Esophagus squamous epithelium (tissue), 5 donors: ENCODE measurements at regions not wholly inside any gene's neighbourhood (a gene's known extent, or its start where the extent isn't known, plus 50 kb on each side); places are given as distances from the start of the nearest gene placed in this dataset.

Source experiments
- DNase-seq: peaks from one replicate; lab custom pipeline; 2025; lab: John Stamatoyannopoulos, UW
- H3K27ac ChIP-seq, 4 donors: fragments of 200-600 bp; sonication (generic); one replicate each; pipeline ENCODE4 v1.5.1; 2016 to 2019; ENCODE audit warnings: mild to moderate bottlenecking in 1 of 4
- H3K27me3 ChIP-seq, 4 donors: fragments of 200-600 bp; sonication (generic); 1 replicate in 3 of 4; 2 replicates in 1 of 4; pipeline versions ENCODE4 v1.5.1 to v1.6.0; 2017 to 2021; ENCODE audit warnings: antibody characterized with exemption in 1 of 4
- H3K36me3 ChIP-seq, 3 donors: fragments of 200-600 bp; sonication (generic); one replicate each; pipeline ENCODE4 v1.5.1; 2016 to 2019
- H3K4me1 ChIP-seq, 3 donors: fragments of 200-600 bp; sonication (generic); one replicate each; pipeline ENCODE4 v1.5.1; 2017 to 2019
- H3K4me3 ChIP-seq, 4 donors: fragments of 200-600 bp; sonication (generic); 1 replicate in 3 of 4; 2 replicates in 1 of 4; pipeline ENCODE4 v1.5.1; 2016 to 2019; ENCODE audit warnings: mild to moderate bottlenecking in 2 of 4, moderate library complexity in 1 of 4
- H3K9me3 ChIP-seq, 3 donors: fragments of 200-600 bp; sonication (generic); one replicate each; pipeline ENCODE4 v1.5.1; 2016 to 2019
- POLR2A ChIP-seq, 4 donors: fragments of 450-650 bp; IDR thresholded peaks; one replicate each; pipeline ENCODE4 v1.6.1; 2017; ENCODE audit warnings: antibody characterized with exemption in 4 of 4, mild to moderate bottlenecking in 4 of 4, moderate library complexity in 3 of 4
- WGBS, 2 donors: methylation state at CpG; one replicate each; pipeline ENCODE4 v1.1.5; 2018; 5-methylcytosine and 5-hydroxymethylcytosine counted together
- intact Hi-C: fragments of 100-400 bp; cut with DNase I; formaldehyde crosslinking; loops from one replicate; pipeline ENCODE4 v1.15.0; 2022
- TF ChIP-seq, protein P1 (sequence below), 6 experiments: fragments of 450-650 bp in 4 of 6; fragments of 200-600 bp in 2 of 6; sonication (generic) in 2 of 6; IDR thresholded peaks; one replicate each; pipeline ENCODE4 v1.5.1; 2016 to 2019; ENCODE audit warnings: antibody characterized with exemption in 6 of 6, mild to moderate bottlenecking in 4 of 6, moderate library complexity in 4 of 6
- donor health status: DM: yes; HTN: yes; CAD: no.

DNA sequence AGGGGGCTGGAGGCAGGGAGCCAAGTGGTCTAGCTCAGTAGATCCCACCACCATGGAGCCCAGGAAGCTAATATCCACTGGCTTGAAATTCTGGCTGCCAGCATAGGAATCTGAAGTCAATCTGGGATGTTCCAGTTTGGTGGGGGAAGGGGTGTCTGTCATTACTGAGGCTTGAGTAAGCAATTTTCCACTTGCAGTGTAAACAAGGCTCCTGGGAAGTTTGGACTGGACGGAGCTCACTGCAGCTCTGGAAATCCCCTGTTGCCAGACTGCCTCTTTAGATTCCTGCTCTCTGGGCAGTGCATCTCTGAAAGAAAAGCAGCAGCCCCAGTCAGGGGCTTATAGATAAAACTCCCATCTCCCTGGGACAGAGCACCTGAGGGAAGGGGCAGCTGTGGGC is 349.2 kb upstream of the KLHL1 start:
- peaks cover 0 to 4% (median 0%) of the 10 kb centered on the region in 3 donors for H3K9me3 ChIP-seq
- WGBS, 2 donors = 60% methylated on average over 1 of the region's 1 CpG; no CpG with 5 or more reads in 1 of the 2 donors
- intact Hi-C loops = no loop called here

DNA sequence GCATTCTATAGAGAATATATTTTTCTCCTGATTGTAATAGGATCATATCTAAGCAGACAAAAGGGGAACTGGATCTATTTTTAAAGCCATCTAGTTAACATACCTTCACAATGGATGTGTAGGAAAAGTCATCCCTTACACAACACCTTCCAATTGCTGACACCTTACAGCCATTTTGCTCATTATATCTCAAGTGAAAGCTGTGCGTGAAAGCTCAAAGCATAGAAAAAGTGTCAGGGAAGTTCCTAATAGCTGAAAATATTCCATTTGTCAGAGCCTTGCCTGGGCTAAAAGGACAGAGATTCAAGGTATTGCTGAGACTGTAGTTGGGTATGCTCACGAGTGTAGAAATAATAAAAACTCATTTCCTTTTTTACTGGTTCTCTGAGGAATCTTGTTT is 340.6 kb upstream of the KLHL1 start:
- H3K27ac ChIP-seq = no peak overlapping the region
- H3K27me3 ChIP-seq = no peaks in the 10 kb centered on the region
- 64 to 69% methylated on average over 2 of the region's 2 CpGs for WGBS, 2 donors
- H3K36me3 ChIP-seq = no peaks in the 10 kb centered on the region
- no peaks in the 10 kb centered on the region for H3K4me1 ChIP-seq
- H3K9me3 ChIP-seq = no peaks in the 10 kb centered on the region
- TF ChIP-seq, protein P1, sequence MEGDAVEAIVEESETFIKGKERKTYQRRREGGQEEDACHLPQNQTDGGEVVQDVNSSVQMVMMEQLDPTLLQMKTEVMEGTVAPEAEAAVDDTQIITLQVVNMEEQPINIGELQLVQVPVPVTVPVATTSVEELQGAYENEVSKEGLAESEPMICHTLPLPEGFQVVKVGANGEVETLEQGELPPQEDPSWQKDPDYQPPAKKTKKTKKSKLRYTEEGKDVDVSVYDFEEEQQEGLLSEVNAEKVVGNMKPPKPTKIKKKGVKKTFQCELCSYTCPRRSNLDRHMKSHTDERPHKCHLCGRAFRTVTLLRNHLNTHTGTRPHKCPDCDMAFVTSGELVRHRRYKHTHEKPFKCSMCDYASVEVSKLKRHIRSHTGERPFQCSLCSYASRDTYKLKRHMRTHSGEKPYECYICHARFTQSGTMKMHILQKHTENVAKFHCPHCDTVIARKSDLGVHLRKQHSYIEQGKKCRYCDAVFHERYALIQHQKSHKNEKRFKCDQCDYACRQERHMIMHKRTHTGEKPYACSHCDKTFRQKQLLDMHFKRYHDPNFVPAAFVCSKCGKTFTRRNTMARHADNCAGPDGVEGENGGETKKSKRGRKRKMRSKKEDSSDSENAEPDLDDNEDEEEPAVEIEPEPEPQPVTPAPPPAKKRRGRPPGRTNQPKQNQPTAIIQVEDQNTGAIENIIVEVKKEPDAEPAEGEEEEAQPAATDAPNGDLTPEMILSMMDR (IDR thresholded peaks at IDR 0.05) = no peak
- no peak for TF ChIP-seq POLR2A (IDR thresholded peaks at IDR 0.05)
- no peak for DNase-seq
- intact Hi-C loops = no loop called here
- no peak overlapping the region for H3K4me3 ChIP-seq

More for the DNA sequence above, 349.2 kb upstream of the KLHL1 start:
- H3K27me3 ChIP-seq = no peaks in the 10 kb centered on the region
- TF ChIP-seq, protein P1 (IDR thresholded peaks at IDR 0.05) = no peak
- DNase-seq = no peak
- H3K4me1 ChIP-seq = no peaks in the 10 kb centered on the region
- no peak overlapping the region for H3K4me3 ChIP-seq
- H3K27ac ChIP-seq = no peak overlapping the region
- no peaks in the 10 kb centered on the region for H3K36me3 ChIP-seq

GRCh38 chr13:70432276-70432805 is 324.1 kb upstream of the KLHL1 start:
- H3K36me3 ChIP-seq = no peaks in the 10 kb centered on the region
- H3K4me3 ChIP-seq = no peak overlapping the region
- 61 to 80% methylated on average over 2 of the region's 2 CpGs for WGBS, 2 donors
- no peaks in the 10 kb centered on the region for H3K4me1 ChIP-seq
- H3K27ac ChIP-seq = no peak overlapping the region
- H3K27me3 ChIP-seq = no peaks in the 10 kb centered on the region
- no peaks in the 10 kb centered on the region for H3K9me3 ChIP-seq
- TF ChIP-seq, protein P1 (IDR thresholded peaks at IDR 0.05) = no peak
- no peak for TF ChIP-seq POLR2A (IDR thresholded peaks at IDR 0.05)
- no peak for DNase-seq
- intact Hi-C loops = no loop called here

GRCh38 chr13:70430256-70430655 is 322.0 kb upstream of the KLHL1 start:
- Histone ChIP-seq H3K27me3 (no peaks in the 10 kb centered on the region), H3K27ac (no peak overlapping the region)
- TF ChIP-seq, protein P1 (IDR thresholded peaks at IDR 0.05) = no peak
- no peak for TF ChIP-seq POLR2A (IDR thresholded peaks at IDR 0.05)

GRCh38 chr13:70424928-70425327 is 316.7 kb upstream of the KLHL1 start:
- Histone ChIP-seq H3K36me3 (no peaks in the 10 kb centered on the region), H3K27me3 (no peaks in the 10 kb centered on the region), H3K27ac (no peak overlapping the region), H3K4me1 (no peaks in the 10 kb centered on the region), H3K9me3 (no peaks in the 10 kb centered on the region), H3K4me3 (no peak overlapping the region)
- DNase-seq = no peak
- intact Hi-C loops = no loop called here
- TF ChIP-seq, protein P1 (IDR thresholded peaks at IDR 0.05) = no peak
- TF ChIP-seq POLR2A (IDR thresholded peaks at IDR 0.05) = no peak

More at GRCh38 chr13:70430256-70430655, 322.0 kb upstream of the KLHL1 start:
- intact Hi-C loops = no loop called here
- no peak overlapping the region for H3K4me3 ChIP-seq
- H3K36me3 ChIP-seq = no peaks in the 10 kb centered on the region
- no peaks in the 10 kb centered on the region for H3K9me3 ChIP-seq
- no peaks in the 10 kb centered on the region for H3K4me1 ChIP-seq
- DNase-seq = no peak
